NCI-H748 (cell line): ENCODE measurements at regions not wholly inside any gene's neighbourhood (a gene's known extent, or its start where the extent isn't known, plus 50 kb on each side); places are given as distances from the start of the nearest gene placed in this dataset.

ENCODE experiments used
- DNase-seq: peaks from one replicate; lab custom pipeline; 2025; ENCODE audit not compliant: unreplicated experiment; lab: John Stamatoyannopoulos, UW

DNA sequence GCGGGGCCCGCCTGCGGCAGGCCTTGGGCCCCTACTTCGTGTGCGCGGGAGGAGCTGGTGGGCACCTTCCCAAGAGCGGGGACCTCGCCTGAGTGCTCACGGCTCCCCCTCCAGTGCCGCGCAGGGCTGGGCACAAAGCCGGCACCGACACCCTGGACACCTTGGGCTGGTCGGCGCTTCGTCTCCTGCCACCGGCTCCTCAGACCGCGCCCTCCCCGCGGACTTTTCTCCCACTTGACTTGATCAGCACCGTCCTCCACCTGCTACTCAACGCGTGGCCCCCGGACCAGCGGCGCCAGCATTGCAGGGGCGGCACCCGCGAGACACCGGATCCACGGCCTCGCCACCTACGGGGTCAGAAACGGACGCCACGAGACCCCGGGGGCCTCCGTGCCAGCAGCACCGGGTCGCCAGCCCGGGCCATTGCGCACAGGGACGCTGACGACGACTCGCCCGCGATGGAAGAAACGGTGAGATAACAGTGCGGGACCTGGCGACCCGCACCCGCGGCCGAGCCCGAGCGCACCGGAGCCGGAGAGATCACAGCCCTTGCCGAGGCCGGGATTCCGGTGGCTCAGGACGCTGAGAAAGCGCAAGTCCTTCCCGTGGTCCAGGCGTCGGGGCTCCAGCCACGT is 154.2 kb downstream of the DLL1 start:
- no peak for DNase-seq

DNA sequence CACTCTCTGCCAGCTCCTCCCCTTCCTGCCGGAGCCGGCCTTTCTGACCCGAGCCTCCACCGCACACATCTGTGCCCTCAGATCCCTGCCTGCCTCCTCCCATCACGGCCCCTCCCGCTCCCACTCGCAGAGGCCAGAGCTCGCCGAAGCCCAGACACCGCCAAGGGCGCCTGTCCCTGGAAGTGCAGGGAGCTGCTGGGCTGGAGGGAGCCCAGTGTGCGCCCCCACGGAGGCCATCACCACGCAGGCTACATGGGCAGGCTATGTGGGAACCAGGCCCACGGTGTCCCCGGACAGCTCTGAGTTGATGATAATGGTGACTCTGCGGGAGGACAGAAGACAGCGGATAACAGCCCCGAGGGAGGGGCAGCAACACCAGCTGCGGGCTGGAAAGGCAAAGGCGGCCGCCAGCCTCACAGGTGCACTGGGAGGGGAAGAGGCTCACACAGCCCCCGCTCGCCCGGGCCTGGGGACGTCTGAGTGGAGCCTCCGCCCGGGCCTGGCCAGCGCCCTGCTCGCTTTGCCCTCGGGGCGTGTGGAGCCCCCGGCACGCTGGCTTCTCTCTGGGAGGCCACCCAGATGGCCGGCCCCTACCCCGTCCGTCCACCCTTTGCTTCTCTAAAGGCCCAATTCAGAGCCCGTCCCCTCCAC is 154.9 kb downstream of the DLL1 start:
- no peak for DNase-seq

DNA sequence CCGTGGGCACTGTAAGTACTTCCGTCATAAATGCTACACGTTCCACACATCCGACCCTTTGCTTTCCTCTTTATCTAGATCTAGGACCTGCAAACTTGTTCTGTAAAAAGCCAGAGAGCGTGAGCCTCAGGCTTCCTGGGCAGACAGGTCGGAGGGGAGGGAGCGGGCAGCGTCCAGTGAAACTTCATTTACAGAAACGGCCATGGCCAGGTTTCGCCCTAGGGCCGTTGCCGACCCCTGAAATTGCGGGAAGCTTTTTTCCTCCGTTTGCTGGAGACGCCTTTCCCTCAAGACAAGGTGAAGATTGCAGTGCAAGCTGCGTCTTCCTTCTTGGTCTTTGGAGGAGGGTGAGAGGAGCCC is 155.4 kb downstream of the DLL1 start:
- DNase-seq, result no peak

DNA sequence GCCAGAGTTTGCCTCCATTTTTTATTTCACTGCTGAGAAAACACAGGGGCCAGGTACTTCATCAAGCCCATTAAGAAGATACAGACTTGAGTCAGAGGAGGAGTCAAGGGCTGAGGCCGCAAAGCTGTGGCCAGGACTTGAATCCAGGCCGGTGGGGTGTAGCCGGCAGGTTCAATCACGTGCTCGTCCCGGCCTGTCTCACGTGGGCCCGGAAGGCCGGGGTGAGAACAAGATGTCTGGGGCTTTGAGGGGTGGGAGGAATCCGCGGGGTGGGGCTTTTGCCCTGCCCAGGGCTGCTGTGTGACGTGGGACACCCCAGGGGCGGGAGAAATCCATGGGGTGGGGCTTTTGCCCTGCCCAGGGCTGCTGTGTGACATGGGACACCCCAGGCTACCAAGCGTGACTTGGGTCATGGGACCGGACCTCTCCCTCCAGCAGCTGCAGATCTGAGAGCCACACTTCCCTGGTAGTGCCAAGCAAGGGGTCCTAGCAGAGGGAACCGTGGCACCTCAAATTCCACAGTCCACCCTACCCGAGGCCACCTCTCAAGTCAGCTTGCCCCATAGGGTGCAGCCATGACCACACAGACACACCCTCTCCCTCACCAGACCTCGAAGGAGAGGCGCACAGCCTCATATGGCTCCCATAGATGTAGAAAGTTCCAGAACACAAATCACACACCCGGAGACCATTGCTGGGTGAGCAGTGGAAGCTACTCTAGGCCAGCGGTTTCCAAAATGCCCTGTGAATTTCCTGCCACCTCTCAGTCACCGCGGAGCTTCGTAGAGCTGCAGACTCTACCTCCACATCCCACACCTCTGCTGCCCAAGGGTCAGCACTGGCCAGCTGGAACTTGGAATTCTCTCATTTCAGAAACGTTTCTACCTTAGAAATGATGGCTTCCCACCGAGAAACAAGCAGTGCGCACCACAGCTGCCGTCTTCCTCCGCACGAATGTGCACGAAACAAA is 156.1 kb downstream of the DLL1 start:
- no peak for DNase-seq

DNA sequence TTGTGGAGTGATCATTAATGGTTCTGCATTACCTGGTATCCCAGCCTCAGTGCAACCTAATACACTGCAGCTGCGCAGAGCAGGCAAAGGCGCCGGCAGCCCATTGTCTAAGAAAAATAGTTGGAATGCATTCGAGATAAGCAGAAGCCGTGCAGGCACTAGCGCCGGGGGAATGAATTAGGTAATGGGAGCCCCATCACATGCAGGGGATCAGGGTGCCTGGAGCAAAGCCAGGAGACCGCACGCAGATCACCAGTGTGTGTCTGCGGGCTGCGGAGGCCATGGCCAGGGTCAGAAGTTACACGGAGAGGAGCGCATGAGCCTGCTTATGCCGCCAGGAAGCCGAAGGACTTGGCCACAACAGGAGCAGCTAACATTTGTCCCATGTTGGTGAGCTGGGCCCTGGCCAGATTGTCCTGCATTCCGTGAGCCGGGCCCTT is 156.8 kb downstream of the DLL1 start:
- DNase-seq, result no peak

DNA sequence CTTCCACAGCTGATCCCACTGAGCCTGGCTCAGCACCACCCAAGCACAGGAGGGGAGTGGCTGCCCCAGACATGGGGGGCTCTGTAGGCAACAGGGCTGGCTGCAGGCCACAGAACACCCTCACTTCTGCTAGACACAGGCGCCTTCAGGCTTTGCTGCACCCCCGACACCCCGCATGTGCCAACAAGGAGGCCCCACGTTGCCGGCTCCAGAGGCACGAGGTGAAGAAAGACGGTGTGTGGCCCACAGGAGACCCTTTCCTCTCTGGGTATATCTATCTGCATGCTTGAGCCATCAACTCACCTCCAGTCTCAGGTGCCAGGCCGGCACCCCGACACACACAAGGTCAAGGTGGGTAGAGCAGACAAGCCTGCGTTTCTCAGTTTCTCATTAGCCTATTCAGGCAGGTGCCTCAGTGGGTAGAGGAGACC is 158.3 kb downstream of the DLL1 start:
- no peak for DNase-seq

DNA sequence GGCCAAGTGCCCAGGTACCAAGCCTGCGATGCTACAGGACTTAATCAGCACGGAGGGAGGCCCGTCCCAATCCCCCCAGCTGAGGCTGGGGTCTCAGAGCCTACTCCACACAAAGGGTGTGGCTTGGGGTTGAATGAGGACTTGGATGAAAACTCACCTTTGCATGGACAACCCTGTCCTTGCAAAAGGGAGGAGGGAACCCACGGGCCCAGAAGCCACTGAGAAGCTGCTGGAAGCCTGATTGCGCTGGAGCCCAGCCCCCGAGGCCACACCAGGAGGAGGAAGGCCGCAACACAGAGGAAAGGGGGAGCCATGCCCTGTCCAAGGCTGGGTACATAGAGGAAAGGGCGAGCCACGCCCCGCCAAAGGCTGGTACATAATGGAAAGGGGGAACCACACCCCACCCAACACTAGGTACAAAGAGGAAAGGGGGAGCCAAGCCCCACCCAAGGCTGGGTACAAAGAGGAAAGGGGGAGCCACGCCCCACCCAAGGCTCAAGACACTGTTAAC is 158.8 kb downstream of the DLL1 start:
- DNase-seq, result no peak

DNA sequence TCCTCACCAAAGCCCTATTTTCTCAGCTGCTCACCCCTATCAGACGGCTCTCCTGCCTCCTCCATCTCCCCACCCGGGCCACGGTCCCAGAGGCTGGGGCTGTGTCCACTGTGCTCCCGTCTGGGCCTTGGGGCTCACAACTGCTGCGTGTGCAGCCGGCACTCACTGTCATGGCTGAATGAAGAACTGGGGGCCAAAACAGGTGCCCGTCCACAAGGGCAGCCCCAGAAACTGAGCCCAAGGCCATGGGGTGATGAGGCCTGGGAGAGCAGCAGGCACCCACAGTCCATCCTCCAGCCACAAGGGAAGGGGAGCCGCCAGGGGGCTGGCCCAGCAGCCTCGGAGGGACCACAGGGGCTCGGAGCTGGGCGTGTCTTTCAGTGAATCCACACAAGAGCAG is 159.5 kb downstream of the DLL1 start:
- DNase-seq, result no peak

DNA sequence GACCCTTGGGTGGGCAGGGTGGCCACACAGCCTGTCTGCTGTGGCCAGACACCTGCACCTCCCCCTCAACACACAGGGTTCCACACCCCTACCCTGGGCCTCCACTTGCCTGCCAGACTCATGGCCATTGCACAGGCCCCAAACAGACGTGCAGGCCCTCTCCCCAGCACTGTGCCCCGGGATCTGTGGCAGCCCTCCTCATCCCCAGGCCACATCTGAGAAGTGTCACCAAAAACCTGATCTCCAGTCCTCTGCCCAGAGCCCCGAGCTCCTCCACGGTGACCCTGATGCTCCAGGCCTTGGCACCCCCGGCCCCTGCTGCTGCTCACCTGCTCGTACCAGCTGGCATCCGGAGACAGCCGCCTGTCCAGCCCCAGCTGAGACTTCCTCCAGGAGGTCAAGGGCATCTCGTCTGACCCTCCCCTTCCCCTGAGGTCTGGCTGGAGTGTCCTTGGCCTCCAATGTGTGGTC is 160.1 kb downstream of the DLL1 start:
- DNase-seq, result no peak

DNA sequence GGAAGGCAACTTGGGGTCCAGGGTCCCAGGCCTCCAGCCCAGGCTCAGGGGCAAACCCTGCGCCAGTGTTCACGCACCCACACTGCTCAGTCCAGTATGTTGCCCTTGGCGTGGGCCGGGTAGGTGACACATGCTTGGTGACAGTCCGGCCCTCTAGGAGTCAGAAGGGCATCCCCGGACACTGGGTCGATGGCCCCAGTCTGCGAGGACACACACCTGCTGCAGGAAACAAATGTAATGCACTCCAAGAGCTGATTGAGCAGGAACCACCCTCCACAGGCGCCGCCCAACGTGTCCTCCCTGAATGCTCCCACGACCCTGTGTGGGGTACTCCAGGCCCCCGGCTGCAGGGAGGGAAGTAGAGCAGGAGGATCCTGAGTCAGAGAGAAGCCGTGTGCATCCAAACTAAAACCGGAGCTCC is 160.7 kb downstream of the DLL1 start:
- peak; percentile 46 for DNase-seq

DNA sequence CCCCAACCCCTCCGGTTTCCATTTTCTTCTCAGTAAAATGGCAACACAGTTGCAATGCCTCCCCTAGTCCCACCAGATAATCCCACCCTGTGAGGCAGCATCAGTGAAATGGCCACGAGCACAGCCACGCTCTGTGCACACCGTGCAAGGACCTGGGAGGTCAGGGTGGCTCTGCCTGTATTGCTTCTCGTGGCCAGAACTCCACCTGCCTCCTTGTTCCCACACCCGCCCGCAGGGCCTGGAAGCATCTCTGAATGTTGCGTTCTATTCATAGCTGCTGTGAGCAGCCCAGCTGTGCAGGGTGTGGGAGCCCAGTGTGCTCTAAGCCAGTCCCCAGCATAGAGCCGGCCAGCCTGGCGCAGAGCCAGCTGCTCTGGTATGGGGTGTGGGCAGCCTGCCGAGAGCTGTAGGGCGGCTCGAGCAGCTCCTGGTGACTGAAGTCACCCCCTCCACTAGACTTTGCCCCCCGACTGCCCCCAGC is 161.1 kb downstream of the DLL1 start:
- DNase-seq, result peak; percentile 96

DNA sequence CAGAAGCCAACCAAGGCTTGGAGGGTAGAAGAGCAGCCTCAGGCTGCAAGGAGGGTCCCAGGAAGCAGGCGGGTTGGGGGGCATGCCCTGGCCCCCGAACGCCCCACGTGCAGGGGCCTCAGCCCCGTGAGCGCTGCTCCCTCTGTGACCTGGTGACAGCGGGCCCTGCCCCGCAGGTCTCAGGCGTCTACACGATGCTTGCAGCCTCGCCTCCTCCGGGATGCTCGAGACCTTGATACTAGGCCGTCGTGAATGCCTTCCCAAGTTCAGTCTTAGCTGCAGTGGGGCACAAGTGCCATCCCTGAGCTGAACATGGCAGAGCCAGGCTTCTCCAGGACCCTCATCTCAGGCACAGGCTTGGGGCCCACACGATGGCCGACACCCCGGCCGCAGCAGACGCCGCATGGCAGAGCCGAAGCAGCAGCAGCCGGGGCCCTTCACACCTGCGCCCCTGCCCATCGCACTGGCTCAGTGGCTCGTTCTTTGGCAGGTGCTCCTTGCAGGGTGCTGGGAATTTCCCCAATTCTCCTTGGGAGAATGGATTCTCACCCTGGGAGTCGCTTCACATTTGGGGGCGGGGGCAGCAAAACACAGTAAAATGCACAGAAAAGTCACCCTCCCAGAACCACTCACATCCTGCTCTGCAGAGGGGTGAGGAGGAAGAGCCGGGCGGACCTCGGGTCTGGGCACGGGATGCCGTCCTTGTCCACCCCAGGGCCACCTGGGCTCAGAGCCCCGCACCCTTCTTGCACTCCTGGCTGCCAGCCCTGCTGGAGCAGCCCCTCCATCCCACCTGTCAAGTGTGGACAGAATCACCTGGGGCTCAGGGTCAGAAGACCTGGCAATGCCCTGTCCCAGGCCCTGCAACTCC is 161.8 kb downstream of the DLL1 start:
- no peak for DNase-seq

DNA sequence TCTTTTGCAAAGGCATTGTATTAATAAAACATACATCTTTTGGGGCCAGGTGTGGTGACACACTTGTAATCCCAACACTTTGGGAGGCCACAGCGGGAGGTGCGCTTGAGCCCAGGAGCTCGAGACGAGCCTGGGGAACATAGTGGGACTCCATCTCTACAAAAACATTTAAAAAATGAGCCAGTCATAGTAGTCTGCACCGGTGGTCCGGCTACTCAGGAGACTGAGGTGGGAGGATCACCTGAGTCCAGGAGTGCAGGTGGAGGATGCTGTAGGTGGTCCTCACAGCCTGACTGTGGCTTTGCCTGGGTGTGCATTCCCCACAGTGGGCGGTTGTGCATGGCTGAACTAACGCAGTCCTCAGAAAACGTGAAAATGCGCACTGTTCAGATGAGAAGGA is 162.5 kb downstream of the DLL1 start:
- no peak for DNase-seq

DNA sequence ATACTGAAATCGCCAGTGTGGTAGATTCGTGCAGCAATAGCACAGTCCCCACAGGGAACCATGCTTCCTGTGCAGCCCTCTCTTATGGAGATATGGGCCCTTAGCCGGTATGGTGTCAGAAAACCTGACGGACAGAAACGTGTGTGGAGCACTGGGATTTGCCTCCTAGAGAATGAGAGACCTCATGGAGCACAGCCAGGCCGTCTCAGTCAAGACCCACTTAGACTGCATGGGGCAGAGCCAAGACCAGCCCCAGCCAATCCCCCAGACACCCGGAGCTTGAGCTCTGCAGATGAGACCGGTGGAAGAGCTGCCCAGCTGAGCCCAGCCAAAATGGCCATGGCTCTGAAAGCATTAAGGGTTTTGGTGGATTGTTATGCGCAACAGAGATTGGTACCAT is 163.7 kb downstream of the DLL1 start:
- no peak for DNase-seq

DNA sequence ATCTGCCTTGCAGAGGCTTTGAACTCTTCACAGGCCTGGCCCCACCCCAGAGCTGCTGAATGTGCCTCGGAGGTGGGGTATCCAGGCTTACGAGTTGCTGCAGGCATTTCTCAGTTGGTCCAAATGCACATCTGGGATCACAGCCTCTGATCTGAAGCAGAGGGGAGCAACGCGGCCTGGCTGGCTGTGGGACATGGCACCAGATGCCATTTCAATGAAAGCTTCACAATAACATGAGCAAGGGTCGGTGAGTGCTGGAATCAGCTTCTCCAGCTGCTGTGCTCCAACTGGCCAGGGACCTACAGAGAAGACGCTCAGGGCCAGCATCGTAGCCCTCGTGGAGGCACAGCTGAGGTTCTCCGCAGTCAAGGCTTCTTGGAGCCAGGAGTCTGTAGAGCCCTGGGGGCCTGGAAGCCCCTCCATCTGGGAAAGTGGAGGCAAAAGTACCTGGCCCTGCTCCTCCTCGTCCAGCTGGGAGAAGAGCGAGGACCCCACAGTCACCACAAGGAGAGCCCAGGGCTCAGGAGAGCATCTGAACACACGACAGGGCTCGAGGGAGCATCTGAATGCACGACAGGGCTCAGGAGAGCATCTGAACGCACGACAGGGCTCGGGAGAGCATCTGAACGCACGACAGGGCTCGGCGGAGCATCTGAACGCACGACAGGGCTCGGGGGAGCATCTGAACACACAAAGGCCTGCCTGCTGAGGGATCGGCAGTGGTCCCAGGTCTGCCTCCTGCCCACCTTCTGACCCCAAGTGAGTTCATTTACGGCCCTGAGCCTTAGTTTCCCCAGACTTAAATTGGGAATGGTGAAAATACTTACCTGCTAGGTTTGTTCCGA is 165.2 kb downstream of the DLL1 start:
- DNase-seq, result no peak

DNA sequence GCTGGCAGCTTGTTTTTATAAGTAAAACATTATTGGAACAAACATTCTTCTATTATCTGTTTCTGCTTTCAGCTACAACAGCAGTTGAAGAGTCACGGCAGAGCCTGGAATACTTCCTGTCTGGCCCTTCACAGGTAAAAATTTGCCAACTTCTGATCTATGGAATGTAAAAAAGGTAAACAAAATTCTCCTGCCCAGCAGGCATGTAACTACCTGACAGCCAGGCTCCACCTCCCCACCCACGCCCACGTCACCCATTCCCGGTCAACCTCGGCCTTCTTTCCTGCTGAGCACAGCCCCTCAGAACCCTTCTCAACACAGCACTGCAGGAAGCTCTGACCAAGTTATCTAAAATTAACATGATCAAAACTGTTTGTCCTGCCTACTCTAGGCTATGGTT is 166.0 kb downstream of the DLL1 start:
- no peak for DNase-seq

DNA sequence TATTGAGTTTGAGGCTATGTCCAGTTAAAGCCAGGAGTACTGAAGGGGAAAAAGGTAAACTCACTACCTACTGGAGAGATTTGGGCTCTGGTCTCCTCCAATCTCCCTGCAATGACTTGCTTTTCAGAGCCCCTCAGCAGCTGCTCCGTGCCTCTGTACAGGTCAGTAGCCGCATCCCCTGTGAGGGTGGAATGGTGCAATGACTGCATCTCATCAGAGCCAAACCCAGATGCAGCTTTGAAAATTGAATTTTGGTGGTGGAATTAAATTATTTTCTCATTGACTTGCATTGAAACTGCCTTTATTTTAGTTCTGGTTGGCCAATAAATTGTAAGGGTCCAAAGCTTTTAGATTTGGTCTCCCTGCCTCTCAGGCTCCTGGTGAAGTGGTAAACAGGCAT is 166.7 kb downstream of the DLL1 start:
- DNase-seq, result no peak

DNA sequence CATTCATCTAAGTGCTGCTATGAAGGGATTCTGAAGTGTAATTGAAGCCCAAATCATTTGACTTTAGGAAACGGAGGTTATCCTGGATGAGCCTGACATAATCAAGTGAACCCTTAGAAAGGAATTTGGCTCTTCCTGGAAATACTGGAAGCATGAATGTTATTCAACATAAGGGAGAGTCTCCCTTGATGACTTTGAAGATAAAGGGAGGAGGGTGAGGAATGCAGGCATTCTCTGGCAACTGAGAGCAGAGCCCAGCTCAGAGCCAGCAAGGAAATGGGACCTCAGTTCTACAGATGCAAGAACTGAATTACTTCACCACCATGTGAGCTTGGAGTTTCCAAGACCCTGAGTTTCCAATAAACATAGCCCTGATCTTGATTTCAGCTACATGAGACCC is 168.2 kb downstream of the DLL1 start:
- DNase-seq, result no peak

DNA sequence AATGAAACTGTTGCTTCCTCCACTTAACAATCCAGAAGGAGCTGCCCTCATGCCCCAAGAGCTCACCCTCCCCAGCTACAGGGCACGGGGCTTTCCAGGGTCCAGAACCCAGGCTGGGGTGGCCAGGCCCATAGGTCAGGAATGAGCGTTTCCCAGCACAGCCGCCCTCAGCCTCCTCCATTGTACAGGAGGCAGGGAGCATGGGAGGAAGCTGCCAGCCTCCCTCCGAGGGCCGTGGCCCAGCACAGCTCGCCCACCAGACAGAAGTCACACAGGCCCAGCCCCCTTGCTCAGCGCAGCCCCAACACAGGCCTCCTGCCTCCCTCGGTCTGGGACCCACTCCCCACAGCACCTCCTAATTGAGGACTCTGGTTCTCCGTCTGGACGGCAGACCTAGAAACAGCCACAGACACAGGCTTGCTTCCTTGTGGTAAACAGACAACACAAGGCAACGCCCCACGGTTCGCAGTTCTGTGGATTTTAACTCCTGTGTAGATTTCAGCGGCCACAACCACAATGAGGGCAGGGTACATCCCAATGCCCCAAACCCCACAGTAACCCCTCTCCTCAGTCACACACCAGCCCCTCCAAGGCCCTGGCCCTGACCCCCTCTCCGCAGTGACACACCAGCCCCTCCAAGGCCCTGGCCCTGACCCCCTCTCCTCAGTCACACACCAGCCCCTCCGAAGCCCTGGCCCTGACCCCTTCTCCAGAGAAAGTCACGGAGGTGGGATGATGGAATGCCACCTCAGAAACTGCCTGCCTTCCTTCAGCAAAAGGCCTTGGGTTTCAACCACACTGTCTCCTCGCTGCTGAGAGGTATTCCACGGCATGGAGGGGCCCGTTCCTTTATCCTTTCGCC is 173.5 kb downstream of the DLL1 start:
- no peak for DNase-seq
